AG09319 (cell line): ENCODE measurements at regions not wholly inside any gene's neighbourhood (a gene's known extent, or its start where the extent isn't known, plus 50 kb on each side); places are given as distances from the start of the nearest gene placed in this dataset.

Source experiments
- DNase-seq: peaks from one replicate; pipeline ENCODE4 v3.0.0-alpha.2; 2010; ENCODE audit warnings: low read depth; ENCODE audit errors: extremely low read depth
- CTCF ChIP-seq: IDR thresholded peaks from 2 replicates; pipeline ENCODE4 v1.5.1; 2011; ENCODE audit warnings: low read depth, mild to moderate bottlenecking, inconsistent platforms, low read length, moderate library complexity

GRCh38 chr2:82411071-82411470, 2048.0 kb downstream of the SUCLG1 start:
- TF ChIP-seq CTCF: no peak
- DNase-seq: no peak

DNA sequence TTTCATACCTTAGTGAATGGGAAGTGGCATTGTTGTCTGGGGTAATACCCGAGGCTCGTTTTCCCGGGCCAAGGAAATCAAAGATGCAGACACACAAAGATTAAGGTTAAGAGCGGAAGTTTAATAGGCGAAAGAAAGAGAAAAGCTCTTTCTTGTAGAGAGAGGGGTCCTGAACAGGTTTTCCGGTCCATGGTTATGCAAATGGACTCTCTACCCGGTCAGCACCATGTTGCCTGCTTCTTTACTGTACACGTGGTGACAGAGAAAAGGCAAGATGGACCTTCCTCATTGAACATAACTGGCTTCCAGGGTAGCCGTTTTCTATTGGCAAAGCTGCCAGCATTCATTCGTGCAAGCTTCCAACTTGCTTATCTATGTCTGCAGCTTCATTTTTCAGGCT, 2063.5 kb downstream of the SUCLG1 start:
- TF ChIP-seq CTCF: no peak
- DNase-seq: no peak

DNA sequence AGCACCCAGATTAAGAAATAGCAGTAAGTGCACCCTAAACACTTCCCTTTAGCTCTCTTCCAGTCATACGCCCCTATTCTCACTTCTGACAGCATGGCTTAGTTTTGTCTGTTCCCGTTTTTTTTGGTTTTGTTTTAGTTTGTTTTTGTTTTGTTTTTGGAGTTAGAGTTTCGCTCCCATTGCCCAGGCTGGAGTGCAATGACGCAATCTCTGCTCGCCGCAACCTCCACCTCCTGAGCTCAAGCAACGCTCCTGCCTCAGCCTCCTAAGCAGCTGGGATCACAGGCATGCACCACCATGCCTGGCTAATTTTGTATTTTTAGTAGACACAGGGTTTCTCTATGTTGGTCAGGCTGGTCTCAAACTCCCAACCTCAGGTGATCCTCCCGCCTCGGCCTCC, 2067.7 kb downstream of the SUCLG1 start:
- DNase-seq: no peak

GRCh38 chr2:82355622-82356021, 2051.1 kb upstream of the LRRTM1 start:
- DNase-seq: no peak
- TF ChIP-seq CTCF: no peak

More for the DNA sequence above, 2067.7 kb downstream of the SUCLG1 start:
- no peak for TF ChIP-seq CTCF

DNA sequence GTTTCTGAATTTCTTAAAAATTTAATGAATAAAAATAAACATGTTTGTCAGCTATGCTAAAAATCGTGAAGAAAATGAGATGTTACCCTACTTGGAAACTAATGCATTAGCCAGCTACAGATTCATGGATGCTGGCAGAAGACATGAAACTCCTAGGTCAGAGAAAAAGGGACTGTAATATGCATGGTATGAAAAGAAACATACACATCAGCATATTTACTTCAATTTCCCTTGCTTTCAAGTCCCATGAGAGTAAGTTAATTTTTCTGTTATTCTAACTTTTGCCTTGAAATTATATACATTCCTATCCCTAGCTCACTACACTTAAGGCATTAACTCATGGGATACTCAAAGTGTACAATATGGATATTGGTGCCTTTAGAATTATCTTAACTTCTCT, 2041.4 kb upstream of the LRRTM1 start:
- no peak for TF ChIP-seq CTCF
- DNase-seq: no peak

DNA sequence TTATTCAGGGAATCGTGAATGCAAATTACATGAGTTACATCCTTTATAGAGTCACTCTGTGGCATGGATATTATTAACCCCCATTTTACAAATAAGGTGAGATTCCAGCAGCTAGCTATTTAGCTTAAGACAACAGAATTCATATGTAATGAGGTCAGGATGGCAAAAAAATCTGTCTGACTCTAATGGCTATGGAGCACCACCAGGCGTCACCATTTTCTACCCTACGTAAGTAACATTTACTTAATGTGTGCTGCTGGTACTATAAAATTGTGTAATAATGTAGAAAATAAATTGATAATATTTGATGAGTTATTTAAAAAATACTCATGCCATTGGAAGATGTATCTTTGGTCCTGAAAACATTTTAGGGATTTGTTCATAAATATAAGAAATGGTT, 2040.1 kb upstream of the LRRTM1 start:
- TF ChIP-seq CTCF: no peak
- no peak for DNase-seq

- TF ChIP-seq CTCF: no peak
- DNase-seq: no peak
These were observed 2037.8 kb upstream of the LRRTM1 start for GRCh38 chr2:82342356-82342755.
